ENCODE measurements at regions not wholly inside any gene's neighbourhood (a gene's known extent, or its start where the extent isn't known, plus 50 kb on each side); places are given as distances from the start of the nearest gene placed in this dataset.

DNA sequence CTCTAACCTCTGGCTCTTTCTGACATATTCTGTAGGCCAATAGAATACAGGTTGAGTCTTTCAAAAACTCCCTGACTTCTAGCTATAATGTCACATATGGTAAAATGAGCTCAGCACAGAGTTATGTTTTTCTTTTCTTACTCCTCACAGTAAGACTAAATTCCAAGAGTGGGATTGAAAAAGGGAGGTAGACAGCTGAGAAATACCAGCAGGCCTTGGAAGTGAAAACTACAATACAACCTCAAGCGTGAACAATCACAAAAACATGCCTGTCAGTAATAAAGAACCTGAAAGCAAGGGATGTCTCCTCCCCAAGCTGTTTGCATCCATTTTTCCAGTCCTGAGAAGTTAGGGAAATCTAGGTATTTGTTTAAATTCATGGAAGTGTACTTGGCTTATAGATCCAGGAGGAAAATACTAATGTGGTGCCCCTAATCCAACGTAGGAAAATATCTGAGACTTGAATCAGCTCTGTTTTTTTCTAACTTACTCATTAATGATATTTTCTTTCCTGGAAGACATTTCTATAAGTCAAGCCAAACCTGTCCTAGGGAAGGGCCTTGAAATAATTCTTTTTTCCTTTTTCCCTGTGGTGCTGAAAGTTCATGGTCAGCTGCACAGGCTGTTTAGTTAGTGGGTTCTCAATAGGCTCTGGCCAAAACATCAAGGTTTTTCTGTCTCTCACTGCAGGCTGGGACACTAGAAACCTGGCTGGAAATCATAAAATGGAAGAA lies 167.9 kb upstream of the SPATS2L start:
- Mint-ChIP-seq H3K27me3 (no peaks in the 10 kb centered on the region), H3K4me3 (no peak overlapping the region), H3K4me1 (no peaks in the 10 kb centered on the region), H3K27ac (no peak overlapping the region), H3K36me3 (ENCODE audit: low read depth) (no peaks in the 10 kb centered on the region)
- H3K9me3 ChIP-seq (ENCODE audit: control insufficient read depth, low read length, poor library complexity, severe bottlenecking) = no peaks in the 10 kb centered on the region
- DNase-seq (no peak), ATAC-seq (no peak)

DNA sequence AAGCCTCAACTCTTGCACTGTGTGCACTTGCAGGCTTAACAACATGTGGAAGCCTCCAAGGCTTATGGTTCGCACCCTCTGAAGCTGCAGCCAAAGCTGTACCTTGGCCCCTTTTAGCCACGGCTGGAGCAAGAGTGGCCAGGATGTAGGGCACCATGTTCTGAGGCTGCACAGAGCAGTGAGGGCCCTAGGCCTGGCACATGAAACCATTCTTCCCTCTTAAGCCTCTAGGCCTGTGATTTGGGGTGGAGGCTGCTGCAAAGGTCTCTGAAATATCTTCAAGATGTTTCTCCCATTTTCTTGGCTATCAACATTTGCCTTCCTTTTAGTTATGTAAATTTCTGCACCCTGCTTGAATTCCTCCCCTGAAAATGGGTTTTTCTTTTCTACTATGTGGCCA lies 161.9 kb upstream of the SPATS2L start:
- no peak overlapping the region for H3K27ac Mint-ChIP-seq
- H3K4me1 Mint-ChIP-seq = no peaks in the 10 kb centered on the region
- ATAC-seq (no peak), DNase-seq (no peak)
- H3K9me3 ChIP-seq (ENCODE audit: control insufficient read depth, low read length, poor library complexity, severe bottlenecking) = peaks cover 3% of the 10 kb centered on the region
- no peak overlapping the region for H3K4me3 Mint-ChIP-seq
- H3K27me3 Mint-ChIP-seq = no peaks in the 10 kb centered on the region
- H3K36me3 Mint-ChIP-seq (ENCODE audit: low read depth) = peaks cover 2% of the 10 kb centered on the region

DNA sequence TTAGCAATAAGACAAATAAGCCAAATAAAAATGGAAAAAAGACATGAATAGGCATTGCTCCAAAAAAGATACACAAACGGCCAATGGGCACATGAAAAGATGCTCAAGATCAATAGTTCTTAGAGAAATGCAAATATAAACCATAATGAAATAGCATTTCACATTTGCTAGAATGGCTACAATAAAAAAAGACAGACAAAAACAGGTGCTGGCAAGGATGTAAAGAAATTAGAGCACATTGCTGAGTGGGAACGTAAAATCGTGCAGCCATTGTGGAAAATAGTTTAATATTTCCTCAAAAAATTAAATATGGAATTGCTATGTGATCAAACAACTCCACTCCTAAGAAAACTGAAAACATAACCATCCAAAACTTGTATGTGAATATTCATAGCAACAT lies 160.0 kb upstream of the SPATS2L start:
- no peak overlapping the region for H3K4me3 Mint-ChIP-seq
- no peaks in the 10 kb centered on the region for H3K27me3 Mint-ChIP-seq
- ATAC-seq = no peak
- peaks cover 2% of the 10 kb centered on the region for H3K36me3 Mint-ChIP-seq (ENCODE audit: low read depth)
- peaks cover 7% of the 10 kb centered on the region for H3K9me3 ChIP-seq (ENCODE audit: control insufficient read depth, low read length, poor library complexity, severe bottlenecking)
- H3K27ac Mint-ChIP-seq = no peak overlapping the region
- DNase-seq = no peak
- H3K4me1 Mint-ChIP-seq = no peaks in the 10 kb centered on the region

DNA sequence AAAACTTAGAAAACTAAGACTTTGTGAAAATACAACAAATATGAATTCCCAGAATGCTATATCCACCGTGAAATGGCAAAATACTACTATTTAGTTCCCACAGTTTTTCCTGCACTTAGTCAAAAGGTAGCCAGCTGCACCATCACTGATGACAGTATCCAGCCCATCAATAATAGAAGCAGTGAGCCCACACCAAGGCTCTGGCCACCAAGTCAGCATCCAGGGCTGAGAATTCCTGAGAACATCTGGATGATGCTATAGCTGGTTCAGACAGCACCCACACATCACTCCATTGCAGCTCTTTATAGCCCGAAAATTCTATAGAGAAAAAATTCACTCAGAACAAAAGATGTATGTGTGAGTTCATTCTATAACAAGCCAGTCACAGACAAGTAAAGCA lies 159.1 kb upstream of the SPATS2L start:
- H3K4me1 Mint-ChIP-seq = no peaks in the 10 kb centered on the region
- H3K9me3 ChIP-seq (ENCODE audit: control insufficient read depth, low read length, poor library complexity, severe bottlenecking) = peaks cover 7% of the 10 kb centered on the region
- H3K36me3 Mint-ChIP-seq (ENCODE audit: low read depth) = peaks cover 2% of the 10 kb centered on the region
- H3K4me3 Mint-ChIP-seq = no peak overlapping the region
- DNase-seq = no peak
- no peaks in the 10 kb centered on the region for H3K27me3 Mint-ChIP-seq
- no peak overlapping the region for H3K27ac Mint-ChIP-seq
- ATAC-seq = no peak

DNA sequence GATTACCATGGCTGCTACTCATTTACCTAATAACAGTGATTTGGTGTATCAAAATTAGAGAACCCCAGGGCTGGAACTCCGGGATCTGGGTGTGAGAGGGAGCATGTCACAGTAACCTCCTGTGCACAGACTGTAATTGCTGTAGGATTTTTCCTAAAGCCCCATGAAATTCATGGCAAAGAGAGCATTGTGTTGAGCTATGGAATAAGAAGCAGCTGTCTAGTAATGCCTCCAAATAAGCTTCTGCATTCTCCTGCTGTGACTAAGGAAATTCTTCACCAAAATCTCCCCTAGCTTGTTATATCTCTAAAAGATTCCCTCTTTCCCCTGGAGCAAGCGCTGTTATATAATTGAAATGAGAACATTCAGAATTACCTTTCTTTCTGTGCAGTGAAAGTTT lies 158.1 kb upstream of the SPATS2L start:
- H3K9me3 ChIP-seq (ENCODE audit: control insufficient read depth, low read length, poor library complexity, severe bottlenecking) = peaks cover 7% of the 10 kb centered on the region
- Mint-ChIP-seq H3K27me3 (no peaks in the 10 kb centered on the region), H3K27ac (no peak overlapping the region), H3K36me3 (ENCODE audit: low read depth) (peaks cover 2% of the 10 kb centered on the region), H3K4me3 (no peak overlapping the region), H3K4me1 (no peaks in the 10 kb centered on the region)
- ATAC-seq (no peak), DNase-seq (no peak)

GRCh38 chr2:200150411-200151086 lies 155.9 kb upstream of the SPATS2L start:
- Mint-ChIP-seq H3K27me3 (no peaks in the 10 kb centered on the region), H3K4me1 (no peaks in the 10 kb centered on the region), H3K4me3 (no peak overlapping the region), H3K36me3 (ENCODE audit: low read depth) (no peaks in the 10 kb centered on the region), H3K27ac (no peak overlapping the region)
- no peak for ATAC-seq
- H3K9me3 ChIP-seq (ENCODE audit: control insufficient read depth, low read length, poor library complexity, severe bottlenecking) = peaks cover 4% of the 10 kb centered on the region
- no peak for DNase-seq

DNA sequence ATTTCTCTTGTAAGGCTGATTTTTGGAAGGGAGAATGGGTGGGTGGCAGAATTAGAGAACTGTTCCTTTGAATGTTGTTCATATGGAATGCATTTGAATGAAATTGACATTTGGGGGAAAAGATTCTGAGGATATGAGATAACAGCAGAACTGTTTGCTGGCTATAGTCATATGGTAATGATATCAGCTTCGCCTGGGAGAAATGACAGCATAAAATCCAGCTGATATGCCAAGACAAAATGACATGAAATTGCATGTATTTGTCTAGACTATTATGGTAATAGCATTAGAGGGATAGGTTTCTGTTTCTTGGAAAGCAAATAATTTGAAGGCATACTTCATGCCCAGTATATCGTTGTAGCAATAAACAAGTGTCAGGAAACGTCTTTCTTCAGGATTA lies 150.8 kb upstream of the SPATS2L start:
- no peaks in the 10 kb centered on the region for H3K9me3 ChIP-seq (ENCODE audit: control insufficient read depth, low read length, poor library complexity, severe bottlenecking)
- ATAC-seq = no peak
- no peak for DNase-seq
- H3K4me1 Mint-ChIP-seq = no peaks in the 10 kb centered on the region
- no peak overlapping the region for H3K4me3 Mint-ChIP-seq
- no peaks in the 10 kb centered on the region for H3K36me3 Mint-ChIP-seq (ENCODE audit: low read depth)
- H3K27me3 Mint-ChIP-seq = no peaks in the 10 kb centered on the region
- no peak overlapping the region for H3K27ac Mint-ChIP-seq

- ATAC-seq (no peak), DNase-seq (no peak)
- H3K4me1 Mint-ChIP-seq = no peaks in the 10 kb centered on the region
- no peaks in the 10 kb centered on the region for H3K36me3 Mint-ChIP-seq (ENCODE audit: low read depth)
- H3K9me3 ChIP-seq (ENCODE audit: control insufficient read depth, low read length, poor library complexity, severe bottlenecking) = no peaks in the 10 kb centered on the region
- no peak overlapping the region for H3K4me3 Mint-ChIP-seq
- H3K27me3 Mint-ChIP-seq = no peaks in the 10 kb centered on the region
- no peak overlapping the region for H3K27ac Mint-ChIP-seq
Measured at GRCh38 chr2:200156166-200156835, 150.2 kb upstream of the SPATS2L start.

DNA sequence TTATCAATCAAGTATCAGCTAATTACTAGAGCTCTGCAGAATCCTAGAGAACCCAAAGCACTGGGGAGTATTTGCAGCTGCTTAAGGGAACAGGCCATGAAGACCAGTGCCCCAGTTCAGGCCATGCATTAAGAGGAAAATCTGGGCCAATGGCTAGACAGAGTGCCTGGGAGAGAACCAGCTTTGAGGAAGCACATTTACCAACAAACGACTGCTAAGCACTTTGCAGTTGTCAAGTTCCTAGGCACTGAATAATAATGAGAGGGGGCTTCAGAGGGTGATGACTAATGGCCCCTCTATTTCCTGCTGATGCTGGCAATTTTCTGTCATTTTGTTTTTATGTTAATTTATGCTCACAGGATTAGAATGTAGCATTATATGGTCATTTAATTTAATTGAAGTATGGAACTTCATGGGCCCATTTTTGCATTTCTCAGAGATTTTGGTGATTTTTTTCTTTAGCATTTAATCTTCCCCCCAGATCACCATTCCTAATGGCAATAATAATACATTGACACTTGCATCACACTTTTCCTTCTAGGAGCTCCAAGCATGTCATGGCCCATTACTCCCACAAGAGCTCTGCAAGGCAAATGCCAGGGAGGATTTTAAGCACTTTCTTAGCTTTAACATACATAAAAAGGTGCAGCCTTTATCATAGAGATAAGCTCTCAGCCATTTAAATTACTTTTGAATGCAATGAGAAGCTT lies 147.7 kb upstream of the SPATS2L start:
- H3K27ac Mint-ChIP-seq = no peak overlapping the region
- no peak overlapping the region for H3K4me3 Mint-ChIP-seq
- no peak for DNase-seq
- no peaks in the 10 kb centered on the region for H3K36me3 Mint-ChIP-seq (ENCODE audit: low read depth)
- no peaks in the 10 kb centered on the region for H3K4me1 Mint-ChIP-seq
- no peaks in the 10 kb centered on the region for H3K27me3 Mint-ChIP-seq
- no peak for ATAC-seq
- no peaks in the 10 kb centered on the region for H3K9me3 ChIP-seq (ENCODE audit: control insufficient read depth, low read length, poor library complexity, severe bottlenecking)

DNA sequence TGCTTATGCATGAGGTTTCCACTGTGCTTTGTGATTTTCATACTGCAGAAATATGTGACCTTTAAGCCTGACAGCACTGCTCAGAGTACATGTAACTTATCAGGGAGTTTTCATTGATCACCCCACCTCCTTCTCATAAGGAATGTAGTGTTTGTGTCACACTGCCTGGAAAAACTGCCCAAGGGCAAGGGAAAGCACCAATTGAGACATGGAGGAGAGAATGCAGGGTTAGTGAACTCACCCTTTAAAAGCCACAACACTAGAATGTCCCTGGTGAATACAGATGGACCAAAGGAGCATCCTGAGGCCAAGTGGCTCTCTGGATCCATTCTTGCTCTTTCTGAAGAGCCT lies 147.2 kb upstream of the SPATS2L start:
- no peak for DNase-seq
- Mint-ChIP-seq H3K4me3 (no peak overlapping the region), H3K4me1 (no peaks in the 10 kb centered on the region), H3K27ac (no peak overlapping the region), H3K36me3 (ENCODE audit: low read depth) (no peaks in the 10 kb centered on the region), H3K27me3 (no peaks in the 10 kb centered on the region)
- H3K9me3 ChIP-seq (ENCODE audit: control insufficient read depth, low read length, poor library complexity, severe bottlenecking) = no peaks in the 10 kb centered on the region
- ATAC-seq = no peak

DNA sequence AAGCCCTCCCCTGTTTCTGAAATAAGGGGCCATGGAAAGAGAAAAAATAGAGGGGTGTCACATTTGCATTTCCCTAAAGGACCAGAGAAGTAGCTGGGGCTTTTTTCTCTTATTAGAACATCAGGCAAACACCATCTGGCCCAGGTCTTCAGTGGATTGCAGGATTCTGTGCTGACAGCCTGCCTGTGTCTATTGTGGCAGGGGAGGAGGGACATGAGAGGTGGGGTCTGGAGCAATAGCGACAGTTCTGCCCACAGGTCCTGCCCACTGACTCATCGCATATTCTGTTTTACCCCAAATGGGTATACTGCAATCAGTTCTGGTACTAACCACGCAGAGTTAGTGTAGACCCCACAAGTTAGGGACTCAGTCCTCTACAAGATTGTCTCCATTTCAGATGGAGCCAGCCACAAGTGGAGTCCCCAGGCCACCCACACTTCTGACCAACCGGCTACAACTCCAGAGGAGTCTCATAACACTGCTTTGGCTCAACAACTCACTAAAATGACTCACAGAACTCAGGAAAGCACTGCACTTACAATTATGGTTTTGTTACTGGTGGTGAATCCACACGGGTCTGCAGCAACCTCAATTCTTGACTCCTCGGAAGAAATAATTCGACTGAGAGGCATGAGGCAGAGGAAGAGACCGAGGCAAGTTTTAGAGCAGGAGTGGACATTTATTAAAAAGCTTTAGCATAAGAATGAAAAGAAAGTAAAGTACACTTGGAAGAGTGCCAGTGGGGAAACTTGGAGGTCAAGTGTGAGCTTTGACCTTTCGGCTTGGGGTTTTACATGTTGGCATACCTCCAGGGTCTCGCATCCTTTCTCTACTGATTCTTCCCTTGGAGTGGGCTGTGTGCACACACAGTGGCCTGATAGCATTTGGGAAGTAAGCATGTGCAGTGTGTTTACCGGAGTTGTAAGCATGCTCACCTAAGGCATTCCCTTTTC lies 146.4 kb upstream of the SPATS2L start:
- no peaks in the 10 kb centered on the region for H3K36me3 Mint-ChIP-seq (ENCODE audit: low read depth)

GRCh38 chr2:200161458-200161857 lies 145.0 kb upstream of the SPATS2L start:
- no peak overlapping the region for H3K27ac Mint-ChIP-seq
- ATAC-seq (no peak), DNase-seq (no peak)
- H3K4me1 Mint-ChIP-seq = no peaks in the 10 kb centered on the region
- H3K36me3 Mint-ChIP-seq (ENCODE audit: low read depth) = no peaks in the 10 kb centered on the region
- no peak overlapping the region for H3K4me3 Mint-ChIP-seq
- no peaks in the 10 kb centered on the region for H3K27me3 Mint-ChIP-seq
- H3K9me3 ChIP-seq (ENCODE audit: control insufficient read depth, low read length, poor library complexity, severe bottlenecking) = no peaks in the 10 kb centered on the region

More for the DNA sequence above, 146.4 kb upstream of the SPATS2L start:
- no peak overlapping the region for H3K4me3 Mint-ChIP-seq
- H3K27ac Mint-ChIP-seq = no peak overlapping the region
- no peaks in the 10 kb centered on the region for H3K27me3 Mint-ChIP-seq
- H3K9me3 ChIP-seq (ENCODE audit: control insufficient read depth, low read length, poor library complexity, severe bottlenecking) = no peaks in the 10 kb centered on the region
- no peak for DNase-seq
- no peaks in the 10 kb centered on the region for H3K4me1 Mint-ChIP-seq
- no peak for ATAC-seq

All from T-helper 17 cell (primary cell).